HG03558 (cell line): ENCODE measurements at regions not wholly inside any gene's neighbourhood (a gene's known extent, or its start where the extent isn't known, plus 50 kb on each side); places are given as distances from the start of the nearest gene placed in this dataset.
"Not testable (repeated sequence)": the region's sequence is repeated elsewhere in the genome, so short reads cannot be mapped to it uniquely, and the experiment has no call there.

ENCODE experiments used
- ATAC-seq: cut with Tn5 transposase; IDR thresholded peaks from one replicate; pipeline ENCODE4 v1.9.1; 2021; ENCODE audit warnings: moderate number of reproducible peaks; ENCODE audit not compliant: unreplicated experiment; ENCODE audit errors: extremely low read depth

DNA sequence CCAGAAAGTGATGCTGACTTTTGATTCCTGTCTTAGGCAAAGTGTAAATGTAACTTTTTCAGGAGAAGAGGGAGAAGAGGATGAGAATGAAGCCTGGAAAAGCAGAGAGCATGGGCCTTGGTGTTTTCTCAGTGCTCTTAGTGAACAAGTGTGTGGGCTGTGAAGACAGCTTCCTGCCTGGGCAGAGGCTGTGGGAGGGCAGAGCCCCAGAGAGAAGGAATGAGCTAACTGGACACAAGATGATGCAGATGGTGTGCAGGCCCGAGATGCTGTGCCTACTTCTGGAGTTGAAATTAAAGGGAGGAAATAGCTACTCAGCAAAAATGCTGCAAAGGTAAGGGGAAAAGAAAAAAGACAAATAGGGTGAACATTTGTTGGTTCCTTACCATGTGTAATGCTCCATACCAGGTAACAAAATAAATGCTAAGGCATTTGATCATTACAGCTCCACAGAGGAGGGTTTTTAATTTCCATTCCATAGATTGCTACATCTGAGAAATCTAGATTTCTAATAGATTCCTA lies 87.0 kb upstream of the CEP162 start:
- ATAC-seq: no peak

DNA sequence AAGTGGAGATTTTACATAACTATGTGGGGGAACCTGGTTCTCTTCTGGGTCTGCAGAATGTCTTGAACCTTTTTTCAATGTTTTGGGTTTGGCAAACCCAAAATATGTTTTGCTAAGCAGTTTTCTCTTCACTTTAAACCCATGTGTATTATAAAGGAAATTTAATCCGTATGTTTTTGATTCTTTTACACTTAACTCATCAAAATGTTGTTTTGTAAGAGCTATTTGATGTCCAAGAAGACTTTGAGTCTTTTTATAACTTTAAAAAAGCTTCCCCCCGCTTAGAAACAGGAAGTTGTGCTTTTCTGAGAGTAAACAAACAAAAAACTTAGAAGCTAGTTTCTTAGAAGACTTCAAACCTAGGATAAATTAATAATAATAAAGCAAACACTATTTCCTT lies 81.9 kb upstream of the CEP162 start:
- ATAC-seq: no peak

DNA sequence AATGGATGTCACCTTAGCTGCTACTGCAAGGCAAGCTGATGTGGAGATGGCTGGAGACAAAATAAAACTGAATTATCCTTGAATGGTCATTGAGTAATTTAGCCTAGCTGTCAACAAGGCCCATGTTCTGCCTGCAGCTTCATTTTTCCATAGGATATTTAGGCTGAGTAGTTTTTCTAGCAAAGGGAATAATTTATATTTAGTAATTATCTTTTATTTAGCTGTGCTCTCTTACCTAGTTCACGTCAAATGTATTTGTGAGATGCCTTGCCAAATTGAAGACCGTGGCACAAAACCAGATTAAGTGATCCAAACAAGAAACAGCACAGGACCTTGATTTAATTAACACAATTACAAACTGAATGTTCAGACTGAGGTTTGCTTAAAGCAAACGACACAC lies 77.4 kb upstream of the CEP162 start:
- no peak for ATAC-seq

DNA sequence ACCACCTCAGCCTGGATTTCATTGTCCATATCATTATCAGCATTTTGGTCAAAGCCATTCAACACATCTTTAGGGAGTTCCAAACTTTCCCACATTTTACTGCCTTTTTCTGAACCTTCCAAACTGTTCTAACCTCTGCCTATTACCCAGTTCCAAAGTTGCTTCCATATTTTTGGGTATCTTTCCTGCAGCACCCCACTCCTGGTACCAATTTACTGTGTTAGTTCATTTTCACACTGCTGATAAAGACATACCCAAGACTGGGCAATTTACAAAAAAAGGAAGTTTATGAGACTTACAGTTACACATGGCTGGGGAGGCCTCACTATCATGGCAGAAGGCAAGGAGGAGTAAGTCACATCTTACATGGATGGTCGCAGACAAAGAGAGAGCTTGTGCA lies 63.6 kb upstream of the CEP162 start:
- ATAC-seq: not testable (repeated sequence)

DNA sequence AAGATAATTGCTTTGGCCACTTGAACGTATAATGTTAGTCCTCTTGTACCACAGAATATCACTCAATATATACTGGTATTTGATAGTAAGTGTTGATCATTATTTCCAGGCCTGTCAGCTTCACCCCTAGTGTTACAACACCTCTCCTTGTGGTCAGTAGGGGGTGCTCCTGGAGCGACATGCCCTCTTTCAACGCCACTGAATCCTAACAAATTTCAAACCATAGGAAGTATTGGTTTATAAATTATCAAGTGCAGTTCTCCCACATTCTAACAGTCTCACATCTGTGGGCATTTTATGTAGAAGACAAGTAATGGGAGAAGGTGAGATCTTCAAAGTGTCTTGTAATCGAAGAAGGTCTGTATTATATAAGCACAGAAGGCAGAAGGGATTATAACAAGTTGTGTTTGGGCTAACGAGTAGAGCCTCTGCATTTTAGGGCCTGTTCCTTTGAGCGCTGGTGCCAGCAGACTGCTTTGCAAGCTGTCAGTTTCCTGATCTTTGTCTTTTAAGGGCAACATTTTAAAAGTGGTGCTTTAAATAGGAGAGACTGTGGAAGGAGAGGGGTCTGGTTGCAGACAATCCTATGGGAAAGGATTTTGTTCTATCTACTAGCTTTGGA lies 57.1 kb upstream of the CEP162 start:
- no peak for ATAC-seq

DNA sequence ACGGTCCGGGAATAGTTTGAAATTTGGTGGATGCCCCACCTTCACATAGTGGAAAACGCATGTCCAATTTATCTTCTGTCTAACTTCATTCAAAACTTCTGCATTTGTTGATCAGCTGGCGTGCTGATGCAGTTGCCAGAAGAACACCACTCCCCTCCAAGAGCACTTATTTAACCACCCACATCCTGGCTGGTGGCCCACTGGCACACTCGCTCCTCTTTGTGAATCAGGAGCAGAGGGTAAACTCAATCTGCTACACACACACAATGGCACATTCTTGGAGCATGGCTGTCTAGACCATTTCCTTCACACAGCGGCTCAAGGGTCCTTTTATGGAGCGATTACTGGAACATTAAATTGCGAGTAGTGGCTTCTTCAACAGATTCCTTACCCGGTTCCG lies 55.1 kb upstream of the CEP162 start:
- ATAC-seq: no peak

DNA sequence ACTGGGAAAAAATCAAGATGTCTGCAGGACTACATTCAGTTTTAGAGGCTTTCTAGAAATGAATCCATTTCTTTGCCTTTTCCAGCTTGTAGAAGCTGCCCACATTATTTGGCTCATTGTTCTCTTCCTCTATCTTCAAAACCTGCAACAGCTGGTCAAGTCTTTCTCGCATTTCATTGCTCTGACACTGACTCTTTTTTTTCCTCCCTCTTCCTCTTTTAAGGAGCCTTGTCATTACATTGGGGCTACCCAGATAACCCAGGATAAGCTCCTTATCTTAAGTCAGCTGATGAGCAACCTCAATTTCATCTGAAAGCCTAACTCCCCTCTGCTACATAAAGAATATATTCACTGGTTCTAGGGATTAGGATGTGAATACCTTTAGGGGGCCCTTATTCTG lies 53.2 kb upstream of the CEP162 start:
- no peak for ATAC-seq

DNA sequence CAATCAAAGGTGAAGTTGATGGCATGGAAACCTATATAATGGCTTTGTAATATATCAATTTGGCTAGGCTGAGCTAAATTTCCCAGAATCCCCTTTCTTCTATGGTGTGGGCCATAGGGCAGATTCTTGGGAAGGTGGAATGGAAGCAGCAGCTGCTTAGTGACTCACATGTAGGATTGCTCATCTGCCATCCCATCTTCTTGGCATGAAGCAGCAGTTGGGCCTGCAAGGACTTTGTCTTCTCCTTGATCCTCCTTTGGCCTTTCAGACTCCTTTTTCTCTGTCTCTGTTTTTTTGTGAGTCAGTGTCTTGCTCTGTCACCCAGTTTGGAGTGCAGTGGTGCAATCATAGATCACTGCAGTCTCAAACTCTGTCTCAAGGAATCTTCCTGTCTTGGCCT lies 52.6 kb upstream of the CEP162 start:
- no peak for ATAC-seq

DNA sequence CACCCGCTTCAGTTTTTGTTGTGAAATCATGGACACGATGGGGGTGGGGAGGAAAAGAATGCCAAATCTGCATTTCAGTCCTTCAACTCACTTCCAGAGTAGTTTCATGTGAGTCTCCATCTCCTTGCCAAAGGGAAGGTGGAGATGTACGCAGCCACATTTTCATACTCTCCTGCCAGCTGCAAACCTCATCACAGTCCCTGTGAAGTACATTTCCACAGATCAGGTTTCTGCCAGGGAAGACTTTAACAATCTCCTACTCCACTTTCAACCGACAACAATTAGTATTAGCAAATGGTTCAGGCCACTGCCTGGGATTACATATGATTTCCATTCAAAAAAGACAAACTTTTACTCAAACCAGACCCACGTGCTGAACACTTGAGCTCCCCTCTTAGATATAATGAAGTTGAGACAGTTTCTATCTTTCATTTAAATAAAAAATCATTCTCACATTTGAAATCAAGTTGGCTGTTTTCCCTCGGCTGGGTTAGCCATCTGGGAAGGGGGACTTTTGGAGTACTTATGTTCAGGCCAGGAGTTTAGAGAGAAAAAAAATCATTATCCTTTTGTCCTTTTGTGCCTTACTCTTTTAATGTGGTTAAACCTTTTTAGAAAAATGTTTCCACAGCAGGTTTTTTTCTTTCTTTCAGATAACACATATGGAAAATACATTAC lies 51.0 kb upstream of the CEP162 start:
- no peak for ATAC-seq
